ENCODE measurements at regions not wholly inside any gene's neighbourhood (a gene's known extent, or its start where the extent isn't known, plus 50 kb on each side); places are given as distances from the start of the nearest gene placed in this dataset.

- no peak overlapping the region for H3K27ac ChIP-seq (ENCODE audit: low read depth, low read length)
- no peak overlapping the region for H3K4me2 ChIP-seq (ENCODE audit: insufficient read depth, low read length)
- no peaks in the 10 kb centered on the region for H3K9me3 ChIP-seq (ENCODE audit: low read depth, low read length)
- no peaks in the 10 kb centered on the region for H3K36me3 ChIP-seq (ENCODE audit: insufficient read depth, low read length)
- TF ChIP-seq, protein P1, sequence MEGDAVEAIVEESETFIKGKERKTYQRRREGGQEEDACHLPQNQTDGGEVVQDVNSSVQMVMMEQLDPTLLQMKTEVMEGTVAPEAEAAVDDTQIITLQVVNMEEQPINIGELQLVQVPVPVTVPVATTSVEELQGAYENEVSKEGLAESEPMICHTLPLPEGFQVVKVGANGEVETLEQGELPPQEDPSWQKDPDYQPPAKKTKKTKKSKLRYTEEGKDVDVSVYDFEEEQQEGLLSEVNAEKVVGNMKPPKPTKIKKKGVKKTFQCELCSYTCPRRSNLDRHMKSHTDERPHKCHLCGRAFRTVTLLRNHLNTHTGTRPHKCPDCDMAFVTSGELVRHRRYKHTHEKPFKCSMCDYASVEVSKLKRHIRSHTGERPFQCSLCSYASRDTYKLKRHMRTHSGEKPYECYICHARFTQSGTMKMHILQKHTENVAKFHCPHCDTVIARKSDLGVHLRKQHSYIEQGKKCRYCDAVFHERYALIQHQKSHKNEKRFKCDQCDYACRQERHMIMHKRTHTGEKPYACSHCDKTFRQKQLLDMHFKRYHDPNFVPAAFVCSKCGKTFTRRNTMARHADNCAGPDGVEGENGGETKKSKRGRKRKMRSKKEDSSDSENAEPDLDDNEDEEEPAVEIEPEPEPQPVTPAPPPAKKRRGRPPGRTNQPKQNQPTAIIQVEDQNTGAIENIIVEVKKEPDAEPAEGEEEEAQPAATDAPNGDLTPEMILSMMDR (IDR thresholded peaks at IDR 0.05; ENCODE audit: extremely low read depth, low read depth, low read length), result no peak
- H2AFZ ChIP-seq (ENCODE audit: low read length), result no peak overlapping the region
- no peak for DNase-seq (ENCODE audit: insufficient read length, low spot score, missing footprints)
- H3K4me3 ChIP-seq (ENCODE audit: insufficient read depth, low read length), result no peak overlapping the region
- H3K27me3 ChIP-seq (ENCODE audit: insufficient read depth, low read length), result peaks cover 25% of the 10 kb centered on the region
- H4K20me1 ChIP-seq (ENCODE audit: insufficient read depth, low read length), result no peaks in the 10 kb centered on the region
- no peaks in the 10 kb centered on the region for H3K79me2 ChIP-seq (ENCODE audit: insufficient read depth, low read length)
- H3K4me1 ChIP-seq (ENCODE audit: insufficient read depth, low read length), result peaks cover 5% of the 10 kb centered on the region
These were observed 446.0 kb upstream of the MPDZ start for GRCh38 chr9:13725516-13725915.

DNA sequence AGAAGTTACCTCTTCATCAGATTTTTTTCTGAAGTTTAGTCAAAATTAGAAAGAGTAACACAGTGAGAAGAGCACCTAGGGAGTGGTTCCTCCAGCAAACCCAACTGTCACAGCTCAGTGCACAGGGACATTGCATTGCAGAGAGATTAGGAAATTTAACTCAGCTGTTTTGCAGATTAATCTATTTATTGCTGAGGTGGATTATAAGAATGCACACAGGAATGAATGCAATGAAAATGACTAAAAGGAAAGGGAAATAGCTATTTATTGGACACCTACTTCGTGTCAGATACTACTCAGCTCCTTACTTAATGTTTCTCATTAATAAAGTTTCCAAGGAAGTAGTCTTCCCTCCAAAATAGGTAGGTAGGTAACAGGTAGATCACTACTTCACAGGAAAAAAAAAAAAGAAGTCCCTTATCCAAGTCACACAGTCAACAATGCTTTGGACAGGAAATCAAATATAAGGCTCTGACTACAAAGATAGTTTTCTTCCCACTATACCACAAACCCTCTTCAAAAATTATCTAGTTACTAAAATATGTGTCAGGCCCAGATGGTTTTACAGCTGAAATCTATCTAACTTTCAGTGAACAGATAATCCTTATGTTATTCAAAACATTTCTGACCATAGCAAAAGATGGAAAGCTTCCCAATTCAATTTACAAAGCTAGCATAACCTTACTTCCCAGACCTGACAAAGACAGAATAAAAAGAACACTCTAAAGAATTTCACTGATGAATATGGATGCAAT lies 442.2 kb upstream of the MPDZ start:
- DNase-seq (ENCODE audit: insufficient read length, low spot score, missing footprints), result no peak
- no peaks in the 10 kb centered on the region for H4K20me1 ChIP-seq (ENCODE audit: insufficient read depth, low read length)
- H3K36me3 ChIP-seq (ENCODE audit: insufficient read depth, low read length), result no peaks in the 10 kb centered on the region
- TF ChIP-seq, protein P1 (IDR thresholded peaks at IDR 0.05; ENCODE audit: extremely low read depth, low read depth, low read length), result no peak
- H3K9me3 ChIP-seq (ENCODE audit: low read depth, low read length), result no peaks in the 10 kb centered on the region
- H3K4me3 ChIP-seq (ENCODE audit: insufficient read depth, low read length), result no peak overlapping the region
- no peak overlapping the region for H2AFZ ChIP-seq (ENCODE audit: low read length)
- no peak overlapping the region for H3K27ac ChIP-seq (ENCODE audit: low read depth, low read length)
- no peak overlapping the region for H3K4me2 ChIP-seq (ENCODE audit: insufficient read depth, low read length)
- H3K4me1 ChIP-seq (ENCODE audit: insufficient read depth, low read length), result peaks cover 38% of the 10 kb centered on the region
- peaks cover 4% of the 10 kb centered on the region for H3K27me3 ChIP-seq (ENCODE audit: insufficient read depth, low read length)
- H3K79me2 ChIP-seq (ENCODE audit: insufficient read depth, low read length), result no peaks in the 10 kb centered on the region

DNA sequence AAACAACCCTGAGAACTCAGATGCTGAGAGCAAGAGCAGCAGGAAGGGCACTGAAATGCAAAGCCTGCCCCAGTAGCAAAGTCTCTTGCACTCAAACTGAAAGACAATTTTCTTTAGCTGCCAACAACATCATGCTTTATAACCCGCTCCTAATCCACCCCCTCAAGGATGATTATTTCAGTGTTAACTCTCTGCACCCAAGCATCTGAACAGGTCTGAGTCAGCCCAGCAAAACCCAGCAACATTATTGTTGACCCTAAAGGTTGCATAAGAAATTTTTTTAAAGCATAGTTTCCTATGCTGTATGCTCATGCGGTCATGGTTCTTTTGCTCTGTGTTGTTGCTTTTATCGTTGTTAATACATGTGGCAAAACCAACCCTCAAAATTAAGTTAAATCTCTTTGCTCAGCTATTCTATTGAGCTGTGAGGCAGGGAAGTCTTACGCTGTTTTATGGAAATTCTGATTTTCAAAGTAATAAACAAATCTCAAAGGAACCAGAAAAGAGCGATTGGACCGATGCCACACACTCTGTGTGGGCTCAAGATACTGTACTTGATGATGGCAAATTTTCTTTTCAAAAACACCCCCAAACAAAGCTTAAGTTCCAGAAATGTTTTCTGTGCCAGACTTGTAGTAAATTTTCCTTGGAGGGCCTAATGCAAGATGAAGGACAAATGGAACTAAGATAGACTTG lies 440.6 kb upstream of the MPDZ start:
- Histone ChIP-seq H3K27ac (ENCODE audit: low read depth, low read length) (peak overlapping the region; percentile 59), H3K27me3 (ENCODE audit: insufficient read depth, low read length) (no peaks in the 10 kb centered on the region), H3K4me1 (ENCODE audit: insufficient read depth, low read length) (peaks cover 38% of the 10 kb centered on the region), H3K9me3 (ENCODE audit: low read depth, low read length) (no peaks in the 10 kb centered on the region), H4K20me1 (ENCODE audit: insufficient read depth, low read length) (no peaks in the 10 kb centered on the region), H3K36me3 (ENCODE audit: insufficient read depth, low read length) (no peaks in the 10 kb centered on the region), H3K4me3 (ENCODE audit: insufficient read depth, low read length) (no peak overlapping the region), H3K79me2 (ENCODE audit: insufficient read depth, low read length) (no peaks in the 10 kb centered on the region), H3K4me2 (ENCODE audit: insufficient read depth, low read length) (peak overlapping the region; percentile 31), H2AFZ (ENCODE audit: low read length) (no peak overlapping the region)
- TF ChIP-seq, protein P1 (IDR thresholded peaks at IDR 0.05; ENCODE audit: extremely low read depth, low read depth, low read length), result no peak
- no peak for DNase-seq (ENCODE audit: insufficient read length, low spot score, missing footprints)

DNA sequence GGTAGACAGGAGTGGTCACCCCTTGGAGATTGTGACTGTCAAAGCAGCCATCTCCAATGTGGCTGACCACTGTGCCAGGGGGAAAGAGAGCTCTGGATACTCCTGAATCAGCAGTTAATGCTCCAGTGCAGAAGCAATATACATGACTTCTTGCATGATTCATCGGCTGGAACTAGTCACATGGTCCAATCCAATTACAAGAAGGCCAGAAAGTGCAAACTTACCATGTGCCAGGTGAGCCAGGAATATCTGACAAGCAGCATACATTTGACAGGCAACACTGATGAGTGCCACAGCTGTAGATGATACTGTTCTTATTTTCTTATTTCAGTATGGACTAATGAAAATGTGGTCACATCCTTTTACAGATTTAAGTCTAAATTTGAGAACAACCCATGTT lies 440.0 kb upstream of the MPDZ start:
- TF ChIP-seq, protein P1 (IDR thresholded peaks at IDR 0.05; ENCODE audit: extremely low read depth, low read depth, low read length), result no peak
- Histone ChIP-seq H3K27me3 (ENCODE audit: insufficient read depth, low read length) (peaks cover 5% of the 10 kb centered on the region), H3K9me3 (ENCODE audit: low read depth, low read length) (no peaks in the 10 kb centered on the region), H3K4me3 (ENCODE audit: insufficient read depth, low read length) (no peak overlapping the region), H3K36me3 (ENCODE audit: insufficient read depth, low read length) (no peaks in the 10 kb centered on the region), H3K79me2 (ENCODE audit: insufficient read depth, low read length) (no peaks in the 10 kb centered on the region), H4K20me1 (ENCODE audit: insufficient read depth, low read length) (no peaks in the 10 kb centered on the region), H2AFZ (ENCODE audit: low read length) (no peak overlapping the region), H3K4me2 (ENCODE audit: insufficient read depth, low read length) (peak overlapping the region; percentile 31), H3K4me1 (ENCODE audit: insufficient read depth, low read length) (peaks cover 38% of the 10 kb centered on the region), H3K27ac (ENCODE audit: low read depth, low read length) (peak overlapping the region; percentile 59)
- no peak for DNase-seq (ENCODE audit: insufficient read length, low spot score, missing footprints)

Data from osteoblast (primary cell).